Liver (tissue), 7 donors: ENCODE measurements at regions not wholly inside any gene's neighbourhood (a gene's known extent, or its start where the extent isn't known, plus 50 kb on each side); places are given as distances from the start of the nearest gene placed in this dataset.

Experiments
- DNase-seq: peaks from one replicate; pipeline ENCODE4 v3.0.0-alpha.2; 2017; ENCODE audit warnings: low spot score
- H3K27ac ChIP-seq, 2 donors: one replicate each; pipeline ENCODE4 v1.7.0; 2013; ENCODE audit warnings: inconsistent platforms in 2 of 2, low read length in 2 of 2, control low read depth in 1 of 2, low read depth in 1 of 2, mild to moderate bottlenecking in 1 of 2
- H3K27me3 ChIP-seq, 4 donors: one replicate each; pipeline versions ENCODE4 v1.6.1 to v1.7.0; 2013; ENCODE audit warnings: low read length in 3 of 4, inconsistent platforms in 1 of 4, mild to moderate bottlenecking in 1 of 4, moderate library complexity in 1 of 4; ENCODE audit not compliant: control insufficient read depth in 4 of 4, insufficient read depth in 4 of 4
- H3K36me3 ChIP-seq, 4 donors: one replicate each; pipeline versions ENCODE4 v1.6.1 to v1.7.0; 2013; ENCODE audit warnings: low read length in 3 of 4, mild to moderate bottlenecking in 3 of 4, low read depth in 1 of 4, moderate library complexity in 1 of 4; ENCODE audit not compliant: control insufficient read depth in 4 of 4, insufficient read depth in 3 of 4
- H3K4me1 ChIP-seq, 4 donors: one replicate each; pipeline versions ENCODE4 v1.6.1 to v1.7.0; 2013; ENCODE audit warnings: low read length in 3 of 4, mild to moderate bottlenecking in 3 of 4, moderate library complexity in 1 of 4; ENCODE audit not compliant: control insufficient read depth in 4 of 4, insufficient read depth in 4 of 4
- H3K4me3 ChIP-seq, 3 donors: one replicate each; pipeline versions ENCODE4 v1.6.1 to v1.7.0; 2013; ENCODE audit warnings: low read length in 3 of 3, control low read depth in 1 of 3, low read depth in 1 of 3, mild to moderate bottlenecking in 1 of 3
- H3K9ac ChIP-seq, 2 donors: one replicate each; pipeline ENCODE4 v1.7.0; 2013; ENCODE audit warnings: low read length in 2 of 2, mild to moderate bottlenecking in 2 of 2, moderate library complexity in 2 of 2, control low read depth in 1 of 2, low read depth in 1 of 2
- H3K9me3 ChIP-seq, 4 donors: one replicate each; pipeline versions ENCODE4 v1.6.1 to v1.7.0; 2013; ENCODE audit warnings: low read length in 3 of 4; ENCODE audit not compliant: control insufficient read depth in 4 of 4
- EGR1 ChIP-seq, 2 donors: IDR thresholded peaks; 2 replicates each; pipeline ENCODE4 v1.6.1; 2016 to 2018; ENCODE audit warnings: antibody characterized with exemption in 2 of 2, low read depth in 2 of 2
- GABPA ChIP-seq, 2 donors: IDR thresholded peaks in 1 of 2; conservative IDR thresholded peaks in 1 of 2; 2 replicates each; pipeline ENCODE4 v1.6.1; 2016; ENCODE audit warnings: antibody characterized with exemption in 2 of 2, mild to moderate bottlenecking in 1 of 2, moderate library complexity in 1 of 2
- HNF4A ChIP-seq, 2 donors: conservative IDR thresholded peaks; 2 replicates each; pipeline ENCODE4 v1.6.1; 2016; ENCODE audit warnings: antibody characterized with exemption in 2 of 2, mild to moderate bottlenecking in 2 of 2
- HNF4G ChIP-seq: IDR thresholded peaks from 2 replicates; pipeline ENCODE4 v1.6.1; 2016; ENCODE audit warnings: antibody characterized with exemption
- JUND ChIP-seq, 2 donors: IDR thresholded peaks; 2 replicates each; pipeline ENCODE4 v1.6.1; 2016; ENCODE audit warnings: antibody characterized with exemption in 2 of 2
- NR2F2 ChIP-seq: IDR thresholded peaks from 2 replicates; pipeline ENCODE4 v1.6.1; 2016; ENCODE audit warnings: antibody characterized with exemption
- RAD21 ChIP-seq, 2 donors: IDR thresholded peaks; 2 replicates each; pipeline ENCODE4 v1.6.1; 2016; ENCODE audit warnings: antibody characterized with exemption in 2 of 2, mild to moderate bottlenecking in 2 of 2
- RXRA ChIP-seq, 2 donors: IDR thresholded peaks; 2 replicates each; pipeline ENCODE4 v1.6.1; 2017 to 2018; ENCODE audit warnings: antibody characterized with exemption in 2 of 2, mild to moderate bottlenecking in 1 of 2
- SP1 ChIP-seq: IDR thresholded peaks from 2 replicates; pipeline ENCODE4 v1.6.1; 2018; ENCODE audit warnings: antibody characterized with exemption, mild to moderate bottlenecking
- TAF1 ChIP-seq: conservative IDR thresholded peaks from 2 replicates; pipeline ENCODE4 v1.6.1; 2016; ENCODE audit warnings: antibody characterized with exemption, mild to moderate bottlenecking
- YY1 ChIP-seq: IDR thresholded peaks from 2 replicates; pipeline ENCODE4 v1.6.1; 2016; ENCODE audit warnings: antibody characterized with exemption, mild to moderate bottlenecking
- WGBS: extraction: QIAGEN DNeasy Blood & Tissue Kit; methylation state at CpG from one replicate; pipeline ENCODE4 v1.1.7; 2013; 5-methylcytosine and 5-hydroxymethylcytosine counted together
- TF ChIP-seq, protein P1 (sequence below): IDR thresholded peaks from 2 replicates; pipeline ENCODE4 v1.6.1; 2016; ENCODE audit warnings: antibody characterized with exemption, mild to moderate bottlenecking
- TF ChIP-seq, protein P2 (sequence below): IDR thresholded peaks from 2 replicates; pipeline ENCODE4 v1.6.1; 2016; ENCODE audit warnings: antibody characterized with exemption
- TF ChIP-seq, protein P3 (sequence below): IDR thresholded peaks from 2 replicates; pipeline ENCODE4 v1.6.1; 2016; ENCODE audit warnings: antibody characterized with exemption
- donor health status: healthy.
- donor health status: healthy.
- donor health status: healthy.
- donor health status: healthy.

DNA sequence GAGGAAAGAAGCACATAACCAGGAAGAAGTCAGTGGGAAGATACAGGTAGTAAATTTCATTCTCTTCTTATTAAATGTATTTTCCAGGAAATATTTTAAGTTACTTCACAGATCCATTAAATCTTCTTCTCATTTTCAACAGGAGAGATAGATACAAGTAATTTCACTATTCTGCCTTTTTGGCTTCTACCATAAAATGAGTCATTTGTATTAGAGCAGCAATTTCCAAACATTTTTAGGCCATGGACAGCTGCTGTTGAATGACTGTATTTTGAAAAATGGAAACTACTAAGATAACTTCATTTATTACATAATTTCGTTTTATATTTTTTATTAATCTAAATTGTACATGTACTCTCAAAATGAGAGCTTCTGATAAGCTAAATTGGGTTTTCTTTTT is 809.6 kb upstream of the API5 start:
- no peak for DNase-seq
- 1% methylated on average over 1 of the region's 1 CpG for WGBS
- no peaks in the 10 kb centered on the region for H3K9me3 ChIP-seq
- no peak overlapping the region for H3K27ac ChIP-seq
- H3K36me3 ChIP-seq = no peaks in the 10 kb centered on the region
- no peak overlapping the region for H3K4me3 ChIP-seq
- no peaks in the 10 kb centered on the region for H3K4me1 ChIP-seq
- no peak overlapping the region for H3K9ac ChIP-seq
- no peak for TF ChIP-seq GABPA (IDR thresholded peaks at IDR 0.05 in 1 of 2, conservative IDR thresholded peaks at IDR 0.05 in 1 of 2)
- TF ChIP-seq TAF1 = no peak
- no peak for TF ChIP-seq RAD21 (IDR thresholded peaks at IDR 0.05)
- no peak for TF ChIP-seq EGR1 (IDR thresholded peaks at IDR 0.05; ENCODE audit: low read depth in 2 of 2)
- TF ChIP-seq HNF4A (conservative IDR thresholded peaks at IDR 0.05) = no peak
- TF ChIP-seq JUND (IDR thresholded peaks at IDR 0.05) = no peak
- no peak for TF ChIP-seq RXRA (IDR thresholded peaks at IDR 0.05)
- TF ChIP-seq, protein P1, sequence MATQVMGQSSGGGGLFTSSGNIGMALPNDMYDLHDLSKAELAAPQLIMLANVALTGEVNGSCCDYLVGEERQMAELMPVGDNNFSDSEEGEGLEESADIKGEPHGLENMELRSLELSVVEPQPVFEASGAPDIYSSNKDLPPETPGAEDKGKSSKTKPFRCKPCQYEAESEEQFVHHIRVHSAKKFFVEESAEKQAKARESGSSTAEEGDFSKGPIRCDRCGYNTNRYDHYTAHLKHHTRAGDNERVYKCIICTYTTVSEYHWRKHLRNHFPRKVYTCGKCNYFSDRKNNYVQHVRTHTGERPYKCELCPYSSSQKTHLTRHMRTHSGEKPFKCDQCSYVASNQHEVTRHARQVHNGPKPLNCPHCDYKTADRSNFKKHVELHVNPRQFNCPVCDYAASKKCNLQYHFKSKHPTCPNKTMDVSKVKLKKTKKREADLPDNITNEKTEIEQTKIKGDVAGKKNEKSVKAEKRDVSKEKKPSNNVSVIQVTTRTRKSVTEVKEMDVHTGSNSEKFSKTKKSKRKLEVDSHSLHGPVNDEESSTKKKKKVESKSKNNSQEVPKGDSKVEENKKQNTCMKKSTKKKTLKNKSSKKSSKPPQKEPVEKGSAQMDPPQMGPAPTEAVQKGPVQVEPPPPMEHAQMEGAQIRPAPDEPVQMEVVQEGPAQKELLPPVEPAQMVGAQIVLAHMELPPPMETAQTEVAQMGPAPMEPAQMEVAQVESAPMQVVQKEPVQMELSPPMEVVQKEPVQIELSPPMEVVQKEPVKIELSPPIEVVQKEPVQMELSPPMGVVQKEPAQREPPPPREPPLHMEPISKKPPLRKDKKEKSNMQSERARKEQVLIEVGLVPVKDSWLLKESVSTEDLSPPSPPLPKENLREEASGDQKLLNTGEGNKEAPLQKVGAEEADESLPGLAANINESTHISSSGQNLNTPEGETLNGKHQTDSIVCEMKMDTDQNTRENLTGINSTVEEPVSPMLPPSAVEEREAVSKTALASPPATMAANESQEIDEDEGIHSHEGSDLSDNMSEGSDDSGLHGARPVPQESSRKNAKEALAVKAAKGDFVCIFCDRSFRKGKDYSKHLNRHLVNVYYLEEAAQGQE = no peak
- TF ChIP-seq, protein P2, sequence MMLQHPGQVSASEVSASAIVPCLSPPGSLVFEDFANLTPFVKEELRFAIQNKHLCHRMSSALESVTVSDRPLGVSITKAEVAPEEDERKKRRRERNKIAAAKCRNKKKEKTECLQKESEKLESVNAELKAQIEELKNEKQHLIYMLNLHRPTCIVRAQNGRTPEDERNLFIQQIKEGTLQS = no peak
- TF ChIP-seq SP1 = no peak
- TF ChIP-seq, protein P3, sequence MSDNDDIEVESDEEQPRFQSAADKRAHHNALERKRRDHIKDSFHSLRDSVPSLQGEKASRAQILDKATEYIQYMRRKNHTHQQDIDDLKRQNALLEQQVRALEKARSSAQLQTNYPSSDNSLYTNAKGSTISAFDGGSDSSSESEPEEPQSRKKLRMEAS = no peak
- H3K27me3 ChIP-seq = peaks cover 0 to 3% (median 0%) of the 10 kb centered on the region in 4 donors

GRCh38 chr11:42521994-42522393 is 789.8 kb upstream of the API5 start:
- DNase-seq = no peak
- TF ChIP-seq SP1 (no peak), EGR1 (IDR thresholded peaks at IDR 0.05; ENCODE audit: low read depth in 2 of 2) (no peak), YY1 (no peak), HNF4A (conservative IDR thresholded peaks at IDR 0.05) (no peak), RXRA (IDR thresholded peaks at IDR 0.05) (no peak), HNF4G (no peak), GABPA (IDR thresholded peaks at IDR 0.05 in 1 of 2, conservative IDR thresholded peaks at IDR 0.05 in 1 of 2) (no peak), NR2F2 (no peak), JUND (IDR thresholded peaks at IDR 0.05) (no peak)
- TF ChIP-seq, protein P2 = no peak
- TF ChIP-seq, protein P3 = no peak
- H3K9me3 ChIP-seq = no peaks in the 10 kb centered on the region
- WGBS = 80% methylated on average over 4 of the region's 4 CpGs
- no peaks in the 10 kb centered on the region for H3K4me1 ChIP-seq
- no peak overlapping the region for H3K9ac ChIP-seq
- no peak overlapping the region for H3K27ac ChIP-seq
- no peak overlapping the region for H3K4me3 ChIP-seq
- no peaks in the 10 kb centered on the region for H3K27me3 ChIP-seq
- H3K36me3 ChIP-seq = no peaks in the 10 kb centered on the region
